Endothelial cell of umbilical vein (primary cell): ENCODE measurements at regions not wholly inside any gene's neighbourhood (a gene's known extent, or its start where the extent isn't known, plus 50 kb on each side); places are given as distances from the start of the nearest gene placed in this dataset.

Source experiments
- BruUV-seq: library from RNA; stranded (reverse); fragments of 400-500 nt; replicated peaks from 2 replicates; lab custom pipeline; 2021; lab: Mats Ljungman, UMichigan
- CTCF ChIA-PET: fragments of 300-600, 350-600 bp; sonication (Branson Sonifier 250); formaldehyde crosslinking; loops from one replicate; lab custom pipeline; 2021; ENCODE audit warnings: antibody characterized with exemption, inconsistent platforms; lab: Charles Lee
- POLR2A ChIA-PET: fragments of 300-600, 350-600 bp; sonication (Branson Sonifier 250); formaldehyde crosslinking; loops from one replicate; lab custom pipeline; 2021; ENCODE audit warnings: antibody characterized with exemption, inconsistent platforms; lab: Charles Lee
- DNase-seq: peaks from one replicate; pipeline ENCODE4 v3.0.0-alpha.2; 2011; ENCODE audit warnings: low read depth, low spot score
- FAIRE-seq: peaks from 2 replicates; lab custom pipeline; 2011; peaks lifted over from hg19 to GRCh38; lab: Jason Lieb, UNC
- H2AFZ ChIP-seq: 2 replicates; pipeline ENCODE4 v1.6.0; 2012; ENCODE audit warnings: low read depth, low read length, control low read depth, inconsistent platforms
- H3K27ac ChIP-seq: 2 replicates; pipeline ENCODE4 v1.5.1; 2011; ENCODE audit warnings: low read depth, mild to moderate bottlenecking, control low read depth, low read length, moderate library complexity; ENCODE audit not compliant: insufficient read depth
- H3K27me3 ChIP-seq, 2 experiments: 2 replicates each; pipeline versions ENCODE4 v1.6.0 to v1.6.1; 2011; ENCODE audit warnings: low read length in 2 of 2, mixed read lengths in 1 of 2; ENCODE audit not compliant: control insufficient read depth in 2 of 2, insufficient read depth in 2 of 2
- H3K36me3 ChIP-seq, 2 experiments: 2 replicates in 1 of 2; 3 replicates in 1 of 2; pipeline ENCODE4 v1.5.1; 2011; ENCODE audit warnings: low read length in 2 of 2, mild to moderate bottlenecking in 1 of 2, moderate library complexity in 1 of 2; ENCODE audit not compliant: control insufficient read depth in 2 of 2, insufficient read depth in 2 of 2; ENCODE audit errors: extremely low read depth in 1 of 2
- H3K4me1 ChIP-seq: 3 replicates; pipeline ENCODE4 v1.5.1; 2011; ENCODE audit warnings: mild to moderate bottlenecking, low read length; ENCODE audit not compliant: control insufficient read depth, insufficient read depth; ENCODE audit errors: extremely low read depth
- H3K4me2 ChIP-seq: 2 replicates; pipeline ENCODE4 v1.6.1; 2011; ENCODE audit warnings: low read length, control low read depth, mixed read lengths; ENCODE audit not compliant: insufficient read depth
- H3K4me3 ChIP-seq, 3 experiments: fragments of 200-600 bp in 1 of 3; sonication (generic), shearing (Covaris generic) in 1 of 3; replicated peaks in 1 of 3; 2 replicates each; pipeline ENCODE4 v1.5.1; 2011 to 2016; ENCODE audit warnings: control low read depth in 3 of 3, low read length in 3 of 3, mild to moderate bottlenecking in 2 of 3, inconsistent platforms in 1 of 3, low read depth in 1 of 3, moderate library complexity in 1 of 3; ENCODE audit not compliant: insufficient read depth in 1 of 3
- H3K79me2 ChIP-seq: 2 replicates; pipeline ENCODE4 v1.6.0; 2012; ENCODE audit warnings: low read length, inconsistent platforms; ENCODE audit not compliant: control insufficient read depth, insufficient read depth
- H3K9ac ChIP-seq: replicated peaks from 2 replicates; pipeline ENCODE3; 2011; ENCODE audit warnings: low read length, control low read depth; ENCODE audit not compliant: insufficient read depth; ENCODE audit errors: extremely low read depth
- H3K9me1 ChIP-seq: replicated peaks from 3 replicates; pipeline ENCODE4 v1.6.0; 2011; ENCODE audit warnings: mild to moderate bottlenecking, low read length; ENCODE audit not compliant: control insufficient read depth, insufficient read depth; ENCODE audit errors: extremely low read depth
- H3K9me3 ChIP-seq: replicated peaks from 2 replicates; pipeline ENCODE4 v1.5.1; 2012; ENCODE audit warnings: low read length, inconsistent platforms; ENCODE audit not compliant: control insufficient read depth, insufficient read depth
- H4K20me1 ChIP-seq: replicated peaks from 2 replicates; pipeline ENCODE3; 2011; ENCODE audit warnings: mild to moderate bottlenecking, low read length; ENCODE audit not compliant: control insufficient read depth, insufficient read depth; ENCODE audit errors: extremely low read depth
- EZH2 ChIP-seq: IDR thresholded peaks from 2 replicates; pipeline ENCODE4 v1.6.1; 2012; ENCODE audit warnings: borderline replicate concordance, low read depth, mild to moderate bottlenecking, moderate library complexity, low read length, inconsistent platforms; ENCODE audit not compliant: severe bottlenecking
- FOS ChIP-seq: IDR thresholded peaks from 2 replicates; pipeline ENCODE4 v1.6.1; 2011; ENCODE audit warnings: mild to moderate bottlenecking, low read length, moderate library complexity, borderline replicate concordance; ENCODE audit not compliant: insufficient read depth
- GATA2 ChIP-seq: IDR thresholded peaks from 2 replicates; pipeline ENCODE4 v1.7.0; 2011; ENCODE audit warnings: low read depth, mild to moderate bottlenecking, moderate library complexity, mixed read lengths, low read length; ENCODE audit not compliant: insufficient read length, insufficient read depth
- JUN ChIP-seq: IDR thresholded peaks from 2 replicates; pipeline ENCODE4 v1.6.1; 2011; ENCODE audit warnings: borderline replicate concordance, low read depth; ENCODE audit not compliant: insufficient read length, insufficient read depth
- MYC ChIP-seq: IDR thresholded peaks from one replicate; pipeline ENCODE4 v1.6.1; 2011; ENCODE audit warnings: mild to moderate bottlenecking, low read depth, low read length
- POLR2A ChIP-seq: IDR thresholded peaks from 2 replicates; pipeline ENCODE4 v1.6.1; 2012; ENCODE audit warnings: low read depth, mild to moderate bottlenecking, control low read depth, low read length
- POLR2AphosphoS5 ChIP-seq: IDR thresholded peaks from 2 replicates; pipeline ENCODE4 v1.6.1; 2012; ENCODE audit warnings: low read depth, mild to moderate bottlenecking, control low read depth, low read length, moderate library complexity; ENCODE audit not compliant: insufficient read depth
- dilution Hi-C: fragments of 300-500 bp; cut with MboI; formaldehyde crosslinking; loops from one replicate; pipeline ENCODE4 v1.15.0; 2019; ENCODE audit warnings: low sequenced_read_pairs; ENCODE audit not compliant: extremely low pct_ligation_motif_present
- intact Hi-C: fragments of 100-400 bp; cut with micrococcal nuclease; formaldehyde crosslinking; loops from one replicate; pipeline ENCODE4 v1.10.0; 2022
- TF ChIP-seq, protein P1 (sequence below), 2 donors: IDR thresholded peaks; 1 replicate in 1 of 2; 2 replicates in 1 of 2; pipeline ENCODE4 v1.5.1; 2011; ENCODE audit warnings: low read length in 2 of 2, mild to moderate bottlenecking in 2 of 2, moderate library complexity in 2 of 2, control low read depth in 1 of 2, inconsistent platforms in 1 of 2, low read depth in 1 of 2; ENCODE audit not compliant: insufficient read depth in 1 of 2; ENCODE audit errors: extremely low read depth in 1 of 2
- TF ChIP-seq, protein P2 (sequence below): IDR thresholded peaks from 2 replicates; pipeline ENCODE4 v1.6.1; 2011; ENCODE audit not compliant: insufficient read depth, insufficient read length

DNA sequence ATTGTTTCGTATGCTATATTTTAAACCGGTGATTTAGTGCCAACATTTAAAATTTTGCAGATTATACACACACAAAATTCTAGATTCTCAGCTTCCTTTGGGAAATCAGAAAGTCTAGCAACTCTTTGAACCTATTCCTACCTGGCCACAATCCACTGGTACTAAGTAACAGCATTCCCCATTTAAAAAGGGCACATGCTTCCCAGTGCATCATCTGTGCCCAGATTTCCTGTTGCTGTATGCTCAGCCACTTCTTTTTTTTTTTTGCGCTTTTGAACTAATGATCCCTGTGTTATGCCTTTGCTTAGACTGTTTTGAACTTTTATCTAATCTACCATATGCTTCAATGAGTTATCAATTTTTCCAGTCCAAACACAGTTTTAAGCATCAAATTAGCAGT lies 548.4 kb downstream of the PLPP3 start:
- dilution Hi-C loops: no loop called here
- DNase-seq: peak; percentile 64
- no peaks in the 10 kb centered on the region for H3K9me1 ChIP-seq
- H3K9ac ChIP-seq: no peak overlapping the region
- ChIA-PET POLR2A (no interaction called here), CTCF (no interaction called here)
- no peaks in the 10 kb centered on the region for H3K27me3 ChIP-seq
- H3K4me1 ChIP-seq: no peaks in the 10 kb centered on the region
- no peak overlapping the region for H3K4me2 ChIP-seq
- no peaks in the 10 kb centered on the region for H3K9me3 ChIP-seq
- no peak for FAIRE-seq
- H2AFZ ChIP-seq: no peak overlapping the region
- H3K36me3 ChIP-seq: no peaks in the 10 kb centered on the region
- no peaks in the 10 kb centered on the region for H3K79me2 ChIP-seq
- H3K4me3 ChIP-seq: no peak overlapping the region
- H4K20me1 ChIP-seq: no peaks in the 10 kb centered on the region
- intact Hi-C loops: no loop called here
- no peak overlapping the region for H3K27ac ChIP-seq
- TF ChIP-seq POLR2AphosphoS5 (no peak), POLR2A (no peak), EZH2 (no peak), GATA2 (no peak), MYC (no peak), JUN (no peak), FOS (no peak)
- TF ChIP-seq, protein P1, sequence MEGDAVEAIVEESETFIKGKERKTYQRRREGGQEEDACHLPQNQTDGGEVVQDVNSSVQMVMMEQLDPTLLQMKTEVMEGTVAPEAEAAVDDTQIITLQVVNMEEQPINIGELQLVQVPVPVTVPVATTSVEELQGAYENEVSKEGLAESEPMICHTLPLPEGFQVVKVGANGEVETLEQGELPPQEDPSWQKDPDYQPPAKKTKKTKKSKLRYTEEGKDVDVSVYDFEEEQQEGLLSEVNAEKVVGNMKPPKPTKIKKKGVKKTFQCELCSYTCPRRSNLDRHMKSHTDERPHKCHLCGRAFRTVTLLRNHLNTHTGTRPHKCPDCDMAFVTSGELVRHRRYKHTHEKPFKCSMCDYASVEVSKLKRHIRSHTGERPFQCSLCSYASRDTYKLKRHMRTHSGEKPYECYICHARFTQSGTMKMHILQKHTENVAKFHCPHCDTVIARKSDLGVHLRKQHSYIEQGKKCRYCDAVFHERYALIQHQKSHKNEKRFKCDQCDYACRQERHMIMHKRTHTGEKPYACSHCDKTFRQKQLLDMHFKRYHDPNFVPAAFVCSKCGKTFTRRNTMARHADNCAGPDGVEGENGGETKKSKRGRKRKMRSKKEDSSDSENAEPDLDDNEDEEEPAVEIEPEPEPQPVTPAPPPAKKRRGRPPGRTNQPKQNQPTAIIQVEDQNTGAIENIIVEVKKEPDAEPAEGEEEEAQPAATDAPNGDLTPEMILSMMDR (IDR thresholded peaks at IDR 0.05; ENCODE audit: extremely low read depth in 1 of 2, insufficient read depth in 1 of 2, low read depth in 1 of 2, low read length in 2 of 2): no peak
- TF ChIP-seq, protein P2, sequence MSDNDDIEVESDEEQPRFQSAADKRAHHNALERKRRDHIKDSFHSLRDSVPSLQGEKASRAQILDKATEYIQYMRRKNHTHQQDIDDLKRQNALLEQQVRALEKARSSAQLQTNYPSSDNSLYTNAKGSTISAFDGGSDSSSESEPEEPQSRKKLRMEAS: no peak
- no TSS peak for BruUV-seq
